ENCODE measurements at regions not wholly inside any gene's neighbourhood (a gene's known extent, or its start where the extent isn't known, plus 50 kb on each side); places are given as distances from the start of the nearest gene placed in this dataset.
"Not testable (repeated sequence)": the region's sequence is repeated elsewhere in the genome, so short reads cannot be mapped to it uniquely, and the experiment has no call there.

- DNase-seq, result not testable (repeated sequence)
These were observed 951.6 kb upstream of the CNTN5 start for GRCh38 chr11:98069147-98069546.

DNA sequence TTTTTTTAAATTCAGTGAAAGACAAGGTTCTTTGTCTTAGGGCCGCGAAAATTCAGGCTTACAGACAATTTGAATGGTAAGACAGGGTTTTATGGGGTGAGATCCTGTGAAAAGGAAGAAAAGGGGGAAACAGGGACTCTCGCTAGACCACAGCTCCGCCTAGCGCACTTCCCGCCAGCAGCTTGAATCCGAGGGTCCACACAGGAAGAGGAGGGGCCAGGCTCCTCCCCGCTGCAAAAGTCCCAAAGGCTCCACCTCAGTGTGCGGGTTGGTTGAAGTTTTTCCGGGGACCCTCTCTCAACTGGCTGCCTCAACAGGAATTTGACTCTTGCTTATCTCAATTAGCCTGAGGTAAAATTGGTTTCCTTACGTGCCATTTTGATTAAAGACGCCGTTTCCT is 950.9 kb upstream of the CNTN5 start:
- DNase-seq, result no peak

DNA sequence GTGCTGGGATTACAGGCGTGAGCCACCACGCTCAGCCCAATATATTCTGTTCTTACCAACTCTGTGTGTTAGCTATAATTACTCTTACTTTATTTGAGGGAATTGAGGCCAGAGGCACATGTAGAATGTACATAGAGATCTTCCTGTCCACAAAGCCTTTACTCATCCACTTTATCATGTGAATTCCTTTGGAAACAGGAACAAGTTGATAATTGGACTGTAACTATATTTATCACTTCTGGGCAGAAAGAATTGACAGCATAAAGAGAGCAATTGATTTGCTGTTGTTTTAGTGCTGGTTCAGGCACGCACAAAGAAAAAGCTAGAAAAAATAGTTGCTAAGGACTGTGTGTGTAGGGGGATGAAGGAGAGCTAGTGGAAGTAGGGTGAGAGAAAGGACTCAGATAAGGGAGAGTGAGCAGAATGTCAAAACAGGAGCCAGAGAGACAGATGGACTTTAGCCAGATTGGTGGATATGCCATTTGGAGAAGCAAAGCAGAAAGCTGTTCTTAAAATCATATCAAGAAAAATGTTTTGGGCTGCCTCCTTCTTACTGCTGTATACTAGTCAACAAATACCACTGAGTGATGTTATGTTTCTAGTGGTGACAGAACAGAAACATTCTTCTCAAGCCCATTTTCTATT is 929.8 kb upstream of the CNTN5 start:
- DNase-seq, result no peak

DNA sequence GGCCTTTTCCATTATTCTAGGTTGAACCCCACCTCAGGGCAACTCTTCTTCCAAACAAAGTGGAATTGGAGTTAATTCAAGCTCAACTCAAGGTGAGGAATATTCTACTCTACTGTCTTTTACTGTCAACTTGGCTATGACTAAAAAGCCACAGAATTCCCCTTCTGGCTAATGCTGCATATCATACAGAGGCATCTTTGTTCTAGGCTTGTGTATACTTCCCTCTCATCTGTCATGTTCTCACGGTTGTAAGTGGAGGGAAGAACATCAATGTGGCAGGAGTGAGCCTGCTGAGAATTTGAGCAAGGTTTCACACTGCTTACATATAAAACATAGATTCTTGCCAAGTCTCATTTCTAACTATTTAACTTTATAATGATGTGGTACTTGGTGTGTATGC is 921.4 kb upstream of the CNTN5 start:
- no peak for DNase-seq

DNA sequence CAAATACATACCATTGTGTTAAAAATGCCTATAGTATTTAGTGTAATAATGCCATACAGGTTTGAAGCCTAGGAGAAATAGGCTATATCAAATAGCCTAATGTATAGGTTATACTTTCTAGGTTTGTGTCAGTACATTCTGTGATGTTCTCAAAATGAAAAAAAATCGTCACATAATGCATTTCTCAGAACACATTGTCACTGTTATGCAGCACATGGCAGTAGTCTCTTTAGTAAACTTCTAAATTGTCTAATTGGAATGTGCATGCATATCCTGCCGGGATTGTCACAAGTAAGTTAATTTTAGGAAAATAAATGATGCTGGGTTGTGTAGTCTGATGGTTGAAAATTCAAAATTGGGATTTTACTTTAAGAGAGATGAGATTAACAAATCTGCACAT is 920.1 kb upstream of the CNTN5 start:
- no peak for DNase-seq

GRCh38 chr11:98101329-98101728 is 919.4 kb upstream of the CNTN5 start:
- no peak for DNase-seq

- no peak for DNase-seq
These were observed 916.5 kb upstream of the CNTN5 start for GRCh38 chr11:98104249-98104648.

- no peak for DNase-seq
These were observed 913.0 kb upstream of the CNTN5 start for GRCh38 chr11:98107736-98108135.

DNA sequence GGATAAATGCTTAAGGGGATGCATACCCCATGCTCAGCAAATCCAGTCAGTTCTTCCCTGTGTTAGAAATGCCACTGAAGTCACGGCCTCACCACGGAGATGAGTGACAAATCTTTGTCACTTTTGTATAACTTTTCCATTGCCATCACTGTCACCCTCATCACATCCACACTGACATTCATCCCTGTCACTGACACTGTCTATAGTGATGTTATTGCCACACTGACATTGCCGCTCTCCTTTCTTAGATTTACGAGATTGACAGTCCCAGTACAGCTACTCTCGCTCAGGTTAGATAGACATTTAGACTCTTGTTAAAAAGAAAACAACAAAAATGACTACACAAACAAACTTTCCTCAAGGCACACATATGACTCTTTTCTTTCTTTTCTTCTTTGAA is 910.7 kb upstream of the CNTN5 start:
- DNase-seq, result no peak

- DNase-seq, result no peak
These were observed 904.9 kb upstream of the CNTN5 start for GRCh38 chr11:98115873-98116272.

DNA sequence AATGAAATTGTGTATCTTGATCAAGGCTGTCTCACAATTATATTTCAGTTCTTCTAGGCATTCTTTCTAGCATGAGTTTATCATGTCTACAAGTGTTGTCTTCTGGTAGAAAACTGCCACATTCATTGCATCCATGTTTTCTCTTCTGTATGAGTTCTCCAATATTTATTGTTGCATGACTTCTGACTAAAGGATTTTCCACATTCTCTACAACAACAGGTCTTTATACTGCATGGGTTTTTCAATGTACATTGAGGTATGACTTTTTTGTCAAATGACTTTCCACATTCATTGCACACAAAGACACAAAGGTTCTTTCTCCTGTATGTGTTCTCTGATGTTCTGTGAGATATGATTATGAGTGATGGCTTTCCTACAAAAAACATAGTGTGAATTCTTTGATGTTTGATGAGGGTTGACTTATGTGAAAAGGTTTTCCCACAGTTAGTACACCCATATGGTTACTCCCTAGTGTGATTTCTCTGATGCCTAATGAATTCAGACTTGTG is 890.6 kb upstream of the CNTN5 start:
- DNase-seq, result no peak

DNA sequence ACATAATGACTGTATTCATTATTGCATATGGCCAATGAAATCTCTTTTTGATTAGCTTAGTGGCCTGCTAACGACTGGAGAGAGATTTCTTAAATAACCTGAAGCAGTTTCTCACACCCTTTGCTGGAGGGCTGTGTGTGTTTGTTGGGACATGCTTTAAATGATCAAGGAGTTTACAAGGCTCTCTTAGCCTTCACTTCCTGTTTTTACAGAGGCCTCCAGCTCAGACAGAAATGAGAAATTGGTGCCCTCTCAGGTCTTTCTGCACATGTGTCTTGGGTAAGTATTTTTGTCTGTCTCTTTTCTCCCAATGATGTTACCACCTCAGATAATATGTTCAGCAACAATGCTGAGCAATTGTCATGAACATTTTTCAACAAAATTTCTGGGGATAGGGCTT is 884.4 kb upstream of the CNTN5 start:
- DNase-seq, result no peak

DNA sequence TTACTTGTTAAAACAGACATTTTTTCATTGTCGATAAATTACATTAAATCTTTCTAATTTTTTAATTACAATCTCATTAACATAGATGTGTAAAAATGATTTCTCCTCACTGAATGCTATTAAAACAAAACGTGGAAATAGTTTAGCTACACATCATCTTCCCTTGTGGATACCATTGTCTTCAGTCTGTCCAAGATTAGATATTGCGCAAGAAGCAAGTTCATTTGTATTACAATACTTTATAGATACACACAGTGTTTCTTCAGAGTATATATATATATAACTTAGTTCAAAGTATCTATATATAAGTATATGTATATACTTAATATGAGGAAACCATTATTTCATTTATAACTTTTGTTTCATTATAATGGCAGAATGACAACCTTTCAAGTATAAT is 883.3 kb upstream of the CNTN5 start:
- DNase-seq, result no peak

DNA sequence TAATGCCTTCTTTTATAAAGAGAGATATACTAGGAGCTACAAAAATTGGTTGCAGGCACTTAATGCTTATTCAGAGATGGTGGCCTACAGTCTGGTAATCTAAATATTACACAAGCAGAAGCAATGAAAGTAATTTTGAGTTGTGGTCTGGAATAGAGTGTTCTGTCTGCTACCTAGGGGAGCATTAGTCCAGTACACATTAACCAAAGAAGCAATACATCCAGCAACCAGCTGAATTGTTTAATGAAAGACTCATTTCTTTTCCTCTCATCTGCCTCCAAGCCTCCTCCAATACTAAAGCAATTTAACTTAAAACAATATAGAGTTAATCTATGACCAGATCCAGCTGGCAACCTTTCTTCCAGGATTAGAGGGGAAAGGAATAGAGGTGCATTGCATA is 877.1 kb upstream of the CNTN5 start:
- DNase-seq, result no peak

DNA sequence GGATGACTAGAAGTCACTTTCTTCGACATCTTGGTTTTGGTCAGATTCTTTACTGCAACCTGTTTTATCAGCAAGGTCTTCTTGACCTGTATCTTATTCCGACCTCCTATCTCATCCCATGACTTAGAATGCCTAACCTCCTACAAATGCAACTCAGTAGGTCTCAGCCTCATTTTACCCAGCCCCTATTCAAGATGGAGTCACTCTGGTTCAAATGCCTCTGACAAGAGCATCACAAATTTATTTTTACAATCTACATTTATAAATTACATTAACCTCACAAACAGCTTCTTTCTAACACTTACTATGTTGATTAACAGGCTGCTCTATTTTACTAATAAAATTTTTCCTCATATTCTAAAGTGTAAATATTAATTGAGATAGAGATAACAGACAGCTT is 867.0 kb upstream of the CNTN5 start:
- no peak for DNase-seq

GRCh38 chr11:98155696-98156095 is 865.1 kb upstream of the CNTN5 start:
- DNase-seq, result no peak

DNA sequence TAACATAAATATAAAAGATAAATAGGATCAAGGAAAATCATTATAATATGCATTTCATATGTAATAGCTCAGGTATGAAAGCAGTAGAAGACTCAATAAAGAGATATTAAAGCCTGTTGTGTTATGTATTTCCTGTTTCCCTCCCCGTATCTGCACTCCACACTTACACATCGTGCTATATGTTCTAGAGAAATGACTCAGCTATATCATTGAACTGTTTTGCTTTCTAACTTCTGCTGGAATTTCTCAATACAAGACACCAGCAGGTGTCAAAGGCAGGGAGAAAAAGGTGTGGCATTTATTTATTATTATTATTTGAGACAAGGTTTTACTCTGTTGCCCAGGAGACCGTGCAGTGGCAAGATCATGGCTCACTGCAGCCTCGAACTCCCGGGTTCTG is 842.8 kb upstream of the CNTN5 start:
- DNase-seq, result no peak

DNA sequence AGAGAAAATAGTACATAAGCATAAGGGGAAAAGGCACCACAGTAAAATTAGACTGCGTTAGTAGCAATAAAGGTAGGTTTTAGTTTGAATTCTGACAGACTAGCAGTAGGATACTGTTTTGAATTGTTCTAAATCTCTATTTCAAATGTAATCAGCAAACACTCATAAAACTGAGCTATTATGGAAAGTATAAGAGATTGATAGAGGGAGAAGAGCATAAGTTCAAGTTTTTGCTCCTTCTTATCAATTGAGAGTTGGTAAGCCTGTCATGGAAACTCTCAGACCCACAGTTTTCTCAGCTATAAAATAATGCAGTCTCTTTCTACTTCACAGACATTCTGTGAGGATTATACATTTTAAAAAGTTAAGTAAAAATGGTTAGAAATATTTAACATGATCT is 840.2 kb upstream of the CNTN5 start:
- DNase-seq, result no peak

GRCh38 chr11:98180921-98181320 is 839.8 kb upstream of the CNTN5 start:
- DNase-seq, result no peak

DNA sequence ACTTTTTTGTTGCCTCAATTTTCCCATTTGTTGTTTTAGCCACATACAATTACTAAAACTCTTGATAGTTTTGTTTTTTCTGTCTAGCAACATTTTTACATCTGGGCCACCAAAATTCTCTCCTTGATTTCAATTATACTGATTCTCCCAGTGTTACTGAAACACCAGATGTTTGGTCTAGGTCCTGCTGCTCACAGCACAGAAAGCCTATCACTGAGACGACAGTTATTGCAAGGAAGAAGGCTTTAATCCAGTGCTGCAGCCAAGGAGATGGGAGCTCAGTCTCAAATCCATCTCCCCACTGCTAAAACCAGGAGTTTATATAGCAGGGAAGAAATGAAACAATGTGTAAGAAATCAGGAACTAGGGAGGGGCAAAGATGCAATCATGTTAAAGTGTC is 837.7 kb upstream of the CNTN5 start:
- DNase-seq, result no peak

DNA sequence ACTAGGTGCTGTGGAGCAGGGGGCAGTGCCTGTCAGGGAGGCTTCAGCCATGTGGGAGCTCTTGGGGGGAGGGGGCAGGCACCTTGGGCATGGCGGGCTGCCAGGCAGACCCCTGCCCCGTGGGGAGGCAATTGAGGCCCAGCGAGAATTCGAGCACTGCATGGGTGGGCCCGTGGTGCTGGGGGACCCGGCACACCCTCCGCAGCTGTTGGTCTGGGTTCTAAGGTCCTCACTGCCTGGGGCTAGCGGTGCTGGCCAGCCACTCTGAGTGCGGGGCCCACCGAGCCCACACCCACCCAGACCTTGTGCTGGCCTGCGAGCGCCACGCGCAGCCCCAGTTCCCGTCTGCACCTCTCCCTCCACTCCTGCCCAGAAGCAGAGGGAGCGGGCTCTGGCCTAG is 835.5 kb upstream of the CNTN5 start:
- DNase-seq, result no peak

GRCh38 chr11:98194611-98195010 is 826.1 kb upstream of the CNTN5 start:
- DNase-seq, result no peak

DNA sequence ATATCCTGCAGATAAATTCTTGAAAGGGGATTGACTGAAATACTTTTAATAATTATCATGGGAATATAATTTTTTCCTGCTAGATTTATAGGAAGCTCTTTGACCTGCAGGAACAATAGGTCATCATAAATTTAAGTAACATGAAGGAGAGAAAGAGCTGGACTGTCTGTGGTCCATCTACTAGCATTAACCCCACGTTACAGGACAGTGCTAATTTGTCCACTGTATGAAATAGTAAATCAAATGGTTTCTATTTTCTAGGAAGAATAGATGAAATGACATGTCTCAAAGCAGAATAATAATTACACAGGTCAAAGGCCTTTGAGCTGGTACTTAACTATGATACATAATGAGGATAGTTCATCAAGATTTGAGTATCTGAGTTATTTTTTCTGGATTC is 825.4 kb upstream of the CNTN5 start:
- DNase-seq, result no peak

DNA sequence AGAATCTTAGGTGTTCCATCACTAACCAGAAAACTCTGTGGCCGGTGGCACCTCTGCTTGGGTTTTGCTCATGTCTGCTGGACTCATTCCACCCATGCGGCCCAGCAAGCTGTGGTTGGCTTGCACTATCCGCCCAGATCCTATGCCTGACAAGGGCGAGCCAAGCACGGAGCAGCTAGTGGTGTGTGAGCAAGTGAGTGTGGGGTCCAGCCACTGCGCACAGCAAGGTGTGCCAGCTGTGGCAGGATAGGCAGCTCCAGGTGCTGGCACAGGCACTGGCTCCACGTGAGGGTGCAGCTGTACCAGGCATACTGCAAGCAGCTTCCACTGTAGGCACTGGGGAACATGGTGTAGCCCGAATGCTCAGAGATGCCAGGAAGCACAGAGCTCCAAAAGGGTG is 813.7 kb upstream of the CNTN5 start:
- no peak for DNase-seq

GRCh38 chr11:98227278-98227677 is 793.5 kb upstream of the CNTN5 start:
- no peak for DNase-seq

Measured in T-helper 2 cell (primary cell).